Karpas-422 (cell line): ENCODE measurements at regions not wholly inside any gene's neighbourhood (a gene's known extent, or its start where the extent isn't known, plus 50 kb on each side); places are given as distances from the start of the nearest gene placed in this dataset.

Source experiments
- DNase-seq: peaks from one replicate; pipeline ENCODE4 v3.0.0-alpha.2; 2015
- H2AFZ ChIP-seq: fragments of 200-600 bp; sonication (generic); 2 replicates; pipeline ENCODE4 v1.6.1; 2014; ENCODE audit warnings: antibody characterized with exemption, low read length, mixed read lengths
- H3K27ac ChIP-seq: fragments of 200-600 bp; sonication (generic); 2 replicates; pipeline ENCODE4 v1.5.1; 2014; ENCODE audit warnings: mild to moderate bottlenecking, low read length, moderate library complexity
- H3K27me3 ChIP-seq: fragments of 200-600 bp; sonication (generic); 2 replicates; pipeline ENCODE4 v1.6.1; 2014; ENCODE audit warnings: low read length, mixed read lengths
- H3K36me3 ChIP-seq: fragments of 200-600 bp; sonication (generic); 2 replicates; pipeline ENCODE4 v1.6.1; 2014; ENCODE audit warnings: low read length, mixed read lengths; ENCODE audit not compliant: insufficient read depth
- H3K4me1 ChIP-seq: fragments of 200-600 bp; sonication (generic); 2 replicates; pipeline ENCODE4 v1.6.1; 2014; ENCODE audit warnings: mild to moderate bottlenecking, low read length, mixed read lengths
- H3K4me2 ChIP-seq: fragments of 200-600 bp; sonication (generic); 2 replicates; pipeline ENCODE4 v1.6.1; 2014; ENCODE audit warnings: low read length, low read depth, mild to moderate bottlenecking; ENCODE audit not compliant: poor library complexity, severe bottlenecking
- H3K4me3 ChIP-seq: fragments of 200-600 bp; sonication (generic); 2 replicates; pipeline ENCODE4 v1.5.1; 2014; ENCODE audit warnings: mild to moderate bottlenecking, antibody characterized with exemption, low read length, mixed read lengths
- H3K79me2 ChIP-seq: fragments of 200-600 bp; sonication (generic); 2 replicates; pipeline ENCODE4 v1.6.1; 2014; ENCODE audit warnings: mild to moderate bottlenecking, low read length, mixed read lengths
- H3K9ac ChIP-seq: fragments of 200-600 bp; sonication (generic); 2 replicates; pipeline ENCODE4 v1.6.0; 2014; ENCODE audit warnings: low read length
- H3K9me2 ChIP-seq: fragments of 200-600 bp; sonication (generic), shearing (Covaris generic); replicated peaks from 2 replicates; pipeline ENCODE4 v1.6.0; 2014; ENCODE audit warnings: mild to moderate bottlenecking, low read length, moderate library complexity; ENCODE audit not compliant: insufficient read depth
- H3K9me3 ChIP-seq: fragments of 300-700, 200-600 bp; sonication (generic); 2 replicates; pipeline ENCODE4 v1.6.1; 2014; ENCODE audit warnings: low read length, mixed read lengths
- H4K20me1 ChIP-seq: fragments of 200-600 bp; sonication (generic); 2 replicates; pipeline ENCODE4 v1.6.1; 2014; ENCODE audit warnings: mild to moderate bottlenecking, antibody characterized with exemption, low read length, low read depth; ENCODE audit not compliant: insufficient read depth

DNA sequence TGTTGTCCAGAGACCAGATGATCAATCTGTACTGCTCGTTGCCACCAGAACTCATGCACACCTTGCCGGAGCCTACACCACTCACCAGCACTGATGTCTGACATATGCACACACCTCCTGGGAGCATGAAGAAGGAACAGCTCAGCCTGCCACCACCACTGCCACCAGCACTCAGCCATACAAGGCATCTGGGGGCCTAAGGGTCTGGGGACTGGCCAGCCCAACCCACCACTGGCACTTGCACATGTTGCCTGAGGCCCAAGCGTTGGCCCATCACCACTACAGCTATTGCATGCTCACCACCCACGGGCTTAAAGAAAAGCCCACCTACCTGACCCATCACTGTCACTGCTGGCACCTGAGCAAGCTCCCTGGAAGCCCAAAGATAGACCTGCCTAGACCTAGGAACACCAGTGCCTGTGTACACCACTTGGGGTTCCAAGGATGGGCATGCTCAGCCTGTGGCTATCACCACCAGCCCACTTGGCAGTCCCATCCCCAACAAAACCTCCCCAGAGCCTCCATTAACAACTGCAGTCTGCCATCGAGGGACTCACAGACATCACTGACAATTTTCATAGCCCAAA lies 174.3 kb upstream of the GRID2 start:
- no peaks in the 10 kb centered on the region for H3K36me3 ChIP-seq
- H3K9me2 ChIP-seq = no peaks in the 10 kb centered on the region
- no peaks in the 10 kb centered on the region for H4K20me1 ChIP-seq
- no peak overlapping the region for H3K27ac ChIP-seq
- DNase-seq = no peak
- no peaks in the 10 kb centered on the region for H3K27me3 ChIP-seq
- no peaks in the 10 kb centered on the region for H3K79me2 ChIP-seq
- no peak overlapping the region for H2AFZ ChIP-seq
- H3K4me1 ChIP-seq = no peaks in the 10 kb centered on the region
- H3K4me2 ChIP-seq = no peak overlapping the region
- peaks cover 38% of the 10 kb centered on the region for H3K9me3 ChIP-seq
- H3K4me3 ChIP-seq = no peak overlapping the region
- H3K9ac ChIP-seq = no peak overlapping the region

DNA sequence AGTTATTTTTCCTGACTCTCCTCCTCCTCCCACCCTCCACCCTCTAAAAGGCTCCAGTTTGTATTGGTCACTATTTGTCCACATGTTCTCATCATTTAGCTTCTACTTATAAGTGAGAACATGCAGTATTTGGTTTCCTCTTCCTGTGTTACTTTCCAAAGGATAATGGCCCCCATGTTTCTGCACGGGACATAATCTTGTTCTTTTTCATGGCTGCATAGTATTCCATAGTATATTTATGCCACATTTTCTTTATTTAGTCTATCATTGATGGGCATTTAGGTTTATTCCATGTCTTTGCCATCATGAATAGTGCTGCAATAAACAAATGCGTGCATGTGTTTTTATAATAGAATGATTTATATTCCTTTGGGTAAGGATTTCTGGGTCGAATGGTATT lies 167.3 kb upstream of the GRID2 start:
- Histone ChIP-seq H3K4me3 (no peak overlapping the region), H3K79me2 (no peaks in the 10 kb centered on the region), H3K4me1 (no peaks in the 10 kb centered on the region), H4K20me1 (no peaks in the 10 kb centered on the region), H3K9me3 (peaks cover 31% of the 10 kb centered on the region), H2AFZ (no peak overlapping the region), H3K9ac (no peak overlapping the region), H3K27me3 (no peaks in the 10 kb centered on the region), H3K4me2 (no peak overlapping the region), H3K9me2 (no peaks in the 10 kb centered on the region), H3K36me3 (no peaks in the 10 kb centered on the region), H3K27ac (no peak overlapping the region)
- DNase-seq = no peak

GRCh38 chr4:92163348-92163747 lies 140.4 kb upstream of the GRID2 start:
- Histone ChIP-seq H4K20me1 (no peaks in the 10 kb centered on the region), H3K79me2 (no peaks in the 10 kb centered on the region), H3K9me2 (no peaks in the 10 kb centered on the region), H2AFZ (no peak overlapping the region), H3K4me2 (no peak overlapping the region), H3K9ac (no peak overlapping the region), H3K27ac (no peak overlapping the region), H3K27me3 (no peaks in the 10 kb centered on the region), H3K9me3 (peaks cover 23% of the 10 kb centered on the region), H3K36me3 (no peaks in the 10 kb centered on the region), H3K4me3 (no peak overlapping the region), H3K4me1 (no peaks in the 10 kb centered on the region)
- DNase-seq = peak; percentile 48

GRCh38 chr4:92170340-92170739 lies 133.4 kb upstream of the GRID2 start:
- no peaks in the 10 kb centered on the region for H3K79me2 ChIP-seq
- H3K27ac ChIP-seq = no peak overlapping the region
- H2AFZ ChIP-seq = no peak overlapping the region
- H3K9me3 ChIP-seq = peaks cover 12% of the 10 kb centered on the region
- H3K9ac ChIP-seq = no peak overlapping the region
- H3K27me3 ChIP-seq = no peaks in the 10 kb centered on the region
- H3K9me2 ChIP-seq = no peaks in the 10 kb centered on the region; the same call in 1 of the 2 replicates
- H3K4me3 ChIP-seq = no peak overlapping the region
- H3K4me1 ChIP-seq = no peaks in the 10 kb centered on the region
- H3K4me2 ChIP-seq = no peak overlapping the region
- no peaks in the 10 kb centered on the region for H4K20me1 ChIP-seq
- DNase-seq = no peak
- no peaks in the 10 kb centered on the region for H3K36me3 ChIP-seq

DNA sequence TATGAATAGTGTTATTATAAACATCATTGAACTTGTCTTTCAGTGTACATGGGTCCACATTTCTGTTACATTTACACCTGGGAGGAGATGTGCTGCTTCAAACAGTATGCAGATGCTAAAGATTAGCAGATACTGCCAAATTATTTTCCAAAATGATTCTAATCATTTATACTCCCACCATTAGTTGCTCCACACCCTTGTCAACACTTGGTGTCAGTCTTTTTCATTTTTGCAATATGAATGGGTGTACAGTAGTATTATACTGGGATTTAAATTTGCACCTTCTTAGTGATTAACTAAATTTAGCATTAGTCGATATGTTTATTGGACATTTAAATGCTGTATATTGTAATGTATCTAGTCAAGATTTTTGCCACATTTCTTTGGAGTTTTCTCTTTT lies 131.6 kb upstream of the GRID2 start:
- Histone ChIP-seq H2AFZ (no peak overlapping the region), H3K4me1 (no peaks in the 10 kb centered on the region), H3K27me3 (no peaks in the 10 kb centered on the region), H3K36me3 (no peaks in the 10 kb centered on the region), H3K4me2 (no peak overlapping the region), H3K4me3 (no peak overlapping the region), H3K27ac (no peak overlapping the region), H3K9me3 (peaks cover 8% of the 10 kb centered on the region; the same call in 1 of the 2 replicates), H4K20me1 (no peaks in the 10 kb centered on the region), H3K9me2 (no peaks in the 10 kb centered on the region; the same call in 1 of the 2 replicates), H3K9ac (no peak overlapping the region), H3K79me2 (no peaks in the 10 kb centered on the region)
- no peak for DNase-seq

DNA sequence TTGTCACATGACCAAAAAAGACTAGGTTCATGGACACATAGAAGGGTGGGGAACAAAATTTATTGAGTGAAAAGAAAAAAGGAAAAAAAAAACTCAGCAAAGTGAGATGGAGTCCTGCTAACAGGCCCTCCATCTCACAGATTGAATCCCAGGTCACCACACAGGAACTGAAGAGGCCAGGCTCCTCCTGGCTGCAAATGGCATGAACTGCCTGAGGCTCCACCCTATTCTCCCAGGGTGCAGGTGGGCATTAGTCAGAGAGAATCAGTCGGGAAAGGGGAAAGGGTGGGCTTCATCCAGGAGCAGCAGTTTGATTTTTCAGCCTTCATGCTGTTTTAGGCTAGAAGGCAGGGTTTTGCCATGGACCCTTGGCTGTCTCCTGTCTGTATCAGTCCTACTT lies 128.5 kb upstream of the GRID2 start:
- no peak for DNase-seq
- Histone ChIP-seq H3K36me3 (no peaks in the 10 kb centered on the region), H3K4me1 (no peaks in the 10 kb centered on the region), H2AFZ (no peak overlapping the region), H3K4me2 (no peak overlapping the region), H3K9me2 (no peaks in the 10 kb centered on the region; the same call in 1 of the 2 replicates), H3K27ac (no peak overlapping the region), H3K4me3 (no peak overlapping the region), H3K79me2 (no peaks in the 10 kb centered on the region), H3K27me3 (no peaks in the 10 kb centered on the region), H3K9ac (no peak overlapping the region), H3K9me3 (peaks cover 21% of the 10 kb centered on the region; the same call in 1 of the 2 replicates), H4K20me1 (no peaks in the 10 kb centered on the region)

GRCh38 chr4:92182006-92182735 lies 121.6 kb upstream of the GRID2 start:
- no peak overlapping the region for H3K9ac ChIP-seq
- no peaks in the 10 kb centered on the region for H3K79me2 ChIP-seq
- no peak overlapping the region for H3K4me3 ChIP-seq
- no peaks in the 10 kb centered on the region for H3K4me1 ChIP-seq
- no peaks in the 10 kb centered on the region for H3K9me2 ChIP-seq
- H3K9me3 ChIP-seq = peaks cover 27% of the 10 kb centered on the region
- no peak overlapping the region for H2AFZ ChIP-seq
- no peak for DNase-seq
- no peak overlapping the region for H3K27ac ChIP-seq
- H3K27me3 ChIP-seq = no peaks in the 10 kb centered on the region
- H3K4me2 ChIP-seq = no peak overlapping the region
- H3K36me3 ChIP-seq = no peaks in the 10 kb centered on the region
- no peaks in the 10 kb centered on the region for H4K20me1 ChIP-seq

DNA sequence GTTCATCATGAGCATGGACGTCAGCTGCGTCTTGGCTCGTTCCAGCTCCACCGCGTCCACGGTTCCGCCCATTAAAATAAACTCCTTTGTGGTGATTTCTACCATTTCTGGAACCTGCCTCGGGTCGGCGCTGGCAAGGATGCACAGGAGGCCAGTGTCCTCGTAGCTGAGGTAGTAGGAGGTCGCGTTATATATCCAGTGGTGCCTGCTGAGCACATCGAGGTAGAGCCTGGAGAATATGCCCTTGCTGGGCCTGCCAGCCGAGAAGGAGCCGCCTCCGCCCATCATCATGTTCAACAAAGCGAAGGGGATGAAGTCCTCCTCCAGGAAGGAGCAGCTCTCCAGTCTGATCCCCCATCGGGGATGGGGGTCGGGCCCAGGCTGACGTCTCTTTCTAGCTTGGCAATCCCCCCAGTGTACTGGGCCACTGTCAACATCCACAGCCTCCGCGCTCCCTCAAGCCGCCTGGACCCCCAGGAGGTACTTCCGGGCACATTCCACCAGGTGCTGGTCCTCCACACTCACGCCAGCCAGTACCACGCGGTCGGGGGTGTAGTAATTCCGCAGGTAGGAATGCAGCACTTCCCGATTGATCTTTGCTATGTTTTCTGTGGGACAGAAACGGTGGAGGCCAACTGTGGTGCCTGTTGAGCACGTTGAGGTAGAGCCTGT lies 120.9 kb upstream of the GRID2 start:
- H3K9ac ChIP-seq = no peak overlapping the region
- H3K9me2 ChIP-seq = no peaks in the 10 kb centered on the region
- no peak overlapping the region for H3K4me2 ChIP-seq
- no peak overlapping the region for H3K27ac ChIP-seq
- H3K79me2 ChIP-seq = no peaks in the 10 kb centered on the region
- H3K27me3 ChIP-seq = no peaks in the 10 kb centered on the region
- DNase-seq = no peak
- no peak overlapping the region for H2AFZ ChIP-seq
- no peaks in the 10 kb centered on the region for H3K36me3 ChIP-seq
- H3K4me1 ChIP-seq = no peaks in the 10 kb centered on the region
- no peak overlapping the region for H3K4me3 ChIP-seq
- peaks cover 26% of the 10 kb centered on the region for H3K9me3 ChIP-seq
- H4K20me1 ChIP-seq = no peaks in the 10 kb centered on the region
